PFSK-1 (cell line): ENCODE measurements at regions not wholly inside any gene's neighbourhood (a gene's known extent, or its start where the extent isn't known, plus 50 kb on each side); places are given as distances from the start of the nearest gene placed in this dataset.

ENCODE experiments used
- POLR2AphosphoS5 ChIP-seq: IDR thresholded peaks from 2 replicates; pipeline ENCODE4 v1.6.1; 2012; ENCODE audit warnings: low read depth, mild to moderate bottlenecking, control low read depth, low read length, moderate library complexity
- SIN3A ChIP-seq: IDR thresholded peaks from 2 replicates; pipeline ENCODE4 v1.6.1; 2012; ENCODE audit warnings: mild to moderate bottlenecking, low read length, moderate library complexity, borderline replicate concordance; ENCODE audit not compliant: insufficient read depth
- TAF1 ChIP-seq: IDR thresholded peaks from 2 replicates; pipeline ENCODE4 v1.6.1; 2012; ENCODE audit warnings: low read length, control low read depth, borderline replicate concordance; ENCODE audit not compliant: insufficient read depth
- TF ChIP-seq, protein P1 (sequence below), 2 experiments: IDR thresholded peaks; 2 replicates each; pipeline versions ENCODE4 v1.6.1 to v1.8.0; 2011 to 2012; ENCODE audit warnings: low read depth in 2 of 2, low read length in 2 of 2, control low read depth in 1 of 2, inconsistent platforms in 1 of 2, mild to moderate bottlenecking in 1 of 2, moderate library complexity in 1 of 2; ENCODE audit not compliant: insufficient read depth in 1 of 2

DNA sequence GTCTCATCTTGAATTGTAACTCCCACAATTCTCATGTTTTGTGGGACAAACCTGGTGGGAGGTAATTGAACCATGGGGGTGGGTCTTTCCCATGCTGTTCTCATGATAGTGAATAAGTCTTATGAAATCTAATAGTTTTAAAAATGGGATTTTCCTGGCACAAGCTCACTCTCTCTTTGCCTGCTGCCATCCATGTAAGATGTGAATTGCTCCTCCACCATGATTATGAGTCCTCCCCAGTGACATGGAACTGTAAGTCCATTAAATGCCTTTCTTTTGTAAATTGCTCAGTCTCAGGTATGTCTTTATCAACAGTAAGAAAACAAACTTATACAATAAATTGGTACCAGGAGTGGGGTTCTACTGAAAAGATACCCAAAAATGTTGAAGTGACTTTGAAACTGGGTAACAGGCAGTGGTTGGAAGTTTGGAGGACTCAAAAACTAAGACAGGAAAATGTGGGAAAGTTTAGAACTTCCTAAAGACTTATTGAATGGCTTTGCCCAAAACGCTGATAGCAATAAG, 601.4 kb downstream of the ZEB2 start:
- TF ChIP-seq POLR2AphosphoS5 (no peak), TAF1 (no peak), SIN3A (no peak)
- TF ChIP-seq, protein P1, sequence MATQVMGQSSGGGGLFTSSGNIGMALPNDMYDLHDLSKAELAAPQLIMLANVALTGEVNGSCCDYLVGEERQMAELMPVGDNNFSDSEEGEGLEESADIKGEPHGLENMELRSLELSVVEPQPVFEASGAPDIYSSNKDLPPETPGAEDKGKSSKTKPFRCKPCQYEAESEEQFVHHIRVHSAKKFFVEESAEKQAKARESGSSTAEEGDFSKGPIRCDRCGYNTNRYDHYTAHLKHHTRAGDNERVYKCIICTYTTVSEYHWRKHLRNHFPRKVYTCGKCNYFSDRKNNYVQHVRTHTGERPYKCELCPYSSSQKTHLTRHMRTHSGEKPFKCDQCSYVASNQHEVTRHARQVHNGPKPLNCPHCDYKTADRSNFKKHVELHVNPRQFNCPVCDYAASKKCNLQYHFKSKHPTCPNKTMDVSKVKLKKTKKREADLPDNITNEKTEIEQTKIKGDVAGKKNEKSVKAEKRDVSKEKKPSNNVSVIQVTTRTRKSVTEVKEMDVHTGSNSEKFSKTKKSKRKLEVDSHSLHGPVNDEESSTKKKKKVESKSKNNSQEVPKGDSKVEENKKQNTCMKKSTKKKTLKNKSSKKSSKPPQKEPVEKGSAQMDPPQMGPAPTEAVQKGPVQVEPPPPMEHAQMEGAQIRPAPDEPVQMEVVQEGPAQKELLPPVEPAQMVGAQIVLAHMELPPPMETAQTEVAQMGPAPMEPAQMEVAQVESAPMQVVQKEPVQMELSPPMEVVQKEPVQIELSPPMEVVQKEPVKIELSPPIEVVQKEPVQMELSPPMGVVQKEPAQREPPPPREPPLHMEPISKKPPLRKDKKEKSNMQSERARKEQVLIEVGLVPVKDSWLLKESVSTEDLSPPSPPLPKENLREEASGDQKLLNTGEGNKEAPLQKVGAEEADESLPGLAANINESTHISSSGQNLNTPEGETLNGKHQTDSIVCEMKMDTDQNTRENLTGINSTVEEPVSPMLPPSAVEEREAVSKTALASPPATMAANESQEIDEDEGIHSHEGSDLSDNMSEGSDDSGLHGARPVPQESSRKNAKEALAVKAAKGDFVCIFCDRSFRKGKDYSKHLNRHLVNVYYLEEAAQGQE (IDR thresholded peaks at IDR 0.05; ENCODE audit: insufficient read depth in 1 of 2, low read depth in 2 of 2, low read length in 2 of 2), result no peak
